Panc1 (cell line): ENCODE measurements at regions not wholly inside any gene's neighbourhood (a gene's known extent, or its start where the extent isn't known, plus 50 kb on each side); places are given as distances from the start of the nearest gene placed in this dataset.

Experiments used
- ATAC-seq: fragments of 200-7000 bp; cut with Tn5 transposase; 2 replicates; pipeline ENCODE4 v1.9.1; 2020; ENCODE audit warnings: mild to moderate bottlenecking, moderate library complexity
- BruUV-seq: library from RNA; stranded (reverse); fragments of 400-500 nt; replicated peaks from 2 replicates; lab custom pipeline; 2021; lab: Mats Ljungman, UMichigan
- CTCF ChIA-PET: fragments of 300-600 bp; sonication (Branson Sonifier 250); formaldehyde crosslinking; loops from one replicate; lab custom pipeline; 2022; ENCODE audit warnings: antibody characterized with exemption; lab: Charles Lee
- POLR2A ChIA-PET: fragments of 300-600 bp; sonication (Branson Sonifier 250); formaldehyde crosslinking; loops from one replicate; lab custom pipeline; 2022; ENCODE audit warnings: antibody characterized with exemption; lab: Charles Lee
- DNase-seq: peaks from one replicate; pipeline ENCODE4 v3.0.0-alpha.2; 2010; ENCODE audit warnings: low read depth, low spot score
- H3K27ac ChIP-seq: 2 replicates; pipeline ENCODE4 v1.5.1; 2011; ENCODE audit warnings: mild to moderate bottlenecking, low read length, inconsistent platforms
- H3K27me3 ChIP-seq: fragments of 200-500 bp; sonication (Bioruptor generic); 2 replicates; pipeline ENCODE4 v1.6.0; 2014; ENCODE audit warnings: low read length, inconsistent platforms; ENCODE audit not compliant: control insufficient read depth, insufficient read depth
- H3K36me3 ChIP-seq: fragments of 200-500 bp; sonication (Bioruptor generic); 2 replicates; pipeline ENCODE4 v1.5.1; 2014; ENCODE audit warnings: inconsistent platforms, mild to moderate bottlenecking, low read length, moderate library complexity; ENCODE audit not compliant: control insufficient read depth, insufficient read depth
- H3K4me1 ChIP-seq: 2 replicates; pipeline ENCODE4 v1.5.1; 2011; ENCODE audit warnings: inconsistent platforms, mild to moderate bottlenecking, low read length, moderate library complexity; ENCODE audit not compliant: control insufficient read depth, insufficient read depth
- H3K4me3 ChIP-seq, 2 experiments: 2 replicates each; pipeline ENCODE4 v1.5.1; 2011 to 2012; ENCODE audit warnings: low read depth in 2 of 2, low read length in 2 of 2, mild to moderate bottlenecking in 2 of 2, inconsistent platforms in 1 of 2, moderate library complexity in 1 of 2
- H3K9me3 ChIP-seq: fragments of 200-500 bp; sonication (Bioruptor generic); 2 replicates; pipeline ENCODE4 v1.5.1; 2014; ENCODE audit warnings: low read depth, mild to moderate bottlenecking, inconsistent platforms, low read length, moderate library complexity; ENCODE audit not compliant: control insufficient read depth, insufficient read depth
- CTCF ChIP-seq: fragments of 450-650 bp; IDR thresholded peaks from 2 replicates; pipeline ENCODE4 v1.5.1; 2017; ENCODE audit warnings: mild to moderate bottlenecking
- POLR2AphosphoS5 ChIP-seq: IDR thresholded peaks from 2 replicates; pipeline ENCODE4 v1.6.1; 2012; ENCODE audit warnings: mild to moderate bottlenecking, low read depth, low read length, moderate library complexity
- SIN3A ChIP-seq: IDR thresholded peaks from 2 replicates; pipeline ENCODE4 v1.6.1; 2012; ENCODE audit warnings: low read depth, mild to moderate bottlenecking, low read length, moderate library complexity, borderline replicate concordance; ENCODE audit not compliant: insufficient read depth
- TCF7L2 ChIP-seq: IDR thresholded peaks from 2 replicates; pipeline ENCODE4 v1.6.1; 2011; ENCODE audit warnings: mild to moderate bottlenecking, low read depth, low read length, inconsistent platforms
- in situ Hi-C: cut with HindIII; loops from 2 replicates; pipeline ENCODE4 v1.10.0; 2016; ENCODE audit warnings: low sequenced_read_pairs, low pct_unique_long_range_greater_than_20kb
- intact Hi-C: fragments of 100-400 bp; cut with micrococcal nuclease; formaldehyde crosslinking; loops from one replicate; pipeline ENCODE4 v1.10.0; 2022; ENCODE audit not compliant: unreplicated experiment
- TF ChIP-seq, protein P1 (sequence below), 2 experiments: IDR thresholded peaks; 2 replicates each; pipeline ENCODE4 v1.6.1; 2011 to 2012; ENCODE audit warnings: low read depth in 2 of 2, control low read depth in 1 of 2, low read length in 1 of 2, mild to moderate bottlenecking in 1 of 2, moderate library complexity in 1 of 2; ENCODE audit not compliant: insufficient read depth in 1 of 2

DNA sequence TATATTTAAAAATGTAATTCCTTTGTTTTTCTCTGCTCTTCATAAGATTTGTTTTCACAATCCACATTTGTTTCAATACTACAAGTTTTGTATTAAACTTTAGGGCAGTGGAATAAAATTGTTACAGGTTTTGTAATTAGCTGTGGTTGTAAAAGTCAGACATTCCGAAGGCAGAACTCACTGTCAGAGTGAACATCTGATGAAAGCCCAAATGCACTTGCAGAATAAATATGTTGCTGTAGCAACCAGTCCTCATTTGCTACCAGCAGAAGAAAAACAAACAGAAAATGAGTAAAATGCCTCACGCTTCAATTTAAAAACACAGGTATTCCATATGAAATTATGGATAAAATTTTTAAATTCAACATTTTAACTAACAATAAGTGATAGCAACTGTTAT lies 740.1 kb upstream of the FAM174A start:
- BruUV-seq: no TSS peak
- intact Hi-C loops (no loop called here), in situ Hi-C loops (no loop called here)
- DNase-seq (no peak), ATAC-seq (no peak)
- no peak for TF ChIP-seq TCF7L2
- TF ChIP-seq, protein P1, sequence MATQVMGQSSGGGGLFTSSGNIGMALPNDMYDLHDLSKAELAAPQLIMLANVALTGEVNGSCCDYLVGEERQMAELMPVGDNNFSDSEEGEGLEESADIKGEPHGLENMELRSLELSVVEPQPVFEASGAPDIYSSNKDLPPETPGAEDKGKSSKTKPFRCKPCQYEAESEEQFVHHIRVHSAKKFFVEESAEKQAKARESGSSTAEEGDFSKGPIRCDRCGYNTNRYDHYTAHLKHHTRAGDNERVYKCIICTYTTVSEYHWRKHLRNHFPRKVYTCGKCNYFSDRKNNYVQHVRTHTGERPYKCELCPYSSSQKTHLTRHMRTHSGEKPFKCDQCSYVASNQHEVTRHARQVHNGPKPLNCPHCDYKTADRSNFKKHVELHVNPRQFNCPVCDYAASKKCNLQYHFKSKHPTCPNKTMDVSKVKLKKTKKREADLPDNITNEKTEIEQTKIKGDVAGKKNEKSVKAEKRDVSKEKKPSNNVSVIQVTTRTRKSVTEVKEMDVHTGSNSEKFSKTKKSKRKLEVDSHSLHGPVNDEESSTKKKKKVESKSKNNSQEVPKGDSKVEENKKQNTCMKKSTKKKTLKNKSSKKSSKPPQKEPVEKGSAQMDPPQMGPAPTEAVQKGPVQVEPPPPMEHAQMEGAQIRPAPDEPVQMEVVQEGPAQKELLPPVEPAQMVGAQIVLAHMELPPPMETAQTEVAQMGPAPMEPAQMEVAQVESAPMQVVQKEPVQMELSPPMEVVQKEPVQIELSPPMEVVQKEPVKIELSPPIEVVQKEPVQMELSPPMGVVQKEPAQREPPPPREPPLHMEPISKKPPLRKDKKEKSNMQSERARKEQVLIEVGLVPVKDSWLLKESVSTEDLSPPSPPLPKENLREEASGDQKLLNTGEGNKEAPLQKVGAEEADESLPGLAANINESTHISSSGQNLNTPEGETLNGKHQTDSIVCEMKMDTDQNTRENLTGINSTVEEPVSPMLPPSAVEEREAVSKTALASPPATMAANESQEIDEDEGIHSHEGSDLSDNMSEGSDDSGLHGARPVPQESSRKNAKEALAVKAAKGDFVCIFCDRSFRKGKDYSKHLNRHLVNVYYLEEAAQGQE (IDR thresholded peaks at IDR 0.05; ENCODE audit: insufficient read depth in 1 of 2, low read depth in 2 of 2, low read length in 1 of 2): no peak
- TF ChIP-seq SIN3A: no peak
- no peak for TF ChIP-seq POLR2AphosphoS5
- no peak for TF ChIP-seq CTCF
- no peaks in the 10 kb centered on the region for H3K9me3 ChIP-seq
- ChIA-PET POLR2A (no interaction called here), CTCF (no interaction called here)
- H3K27ac ChIP-seq: no peak overlapping the region
- H3K36me3 ChIP-seq: no peaks in the 10 kb centered on the region
- H3K4me3 ChIP-seq: no peak overlapping the region
- no peaks in the 10 kb centered on the region for H3K4me1 ChIP-seq
- H3K27me3 ChIP-seq: no peaks in the 10 kb centered on the region

DNA sequence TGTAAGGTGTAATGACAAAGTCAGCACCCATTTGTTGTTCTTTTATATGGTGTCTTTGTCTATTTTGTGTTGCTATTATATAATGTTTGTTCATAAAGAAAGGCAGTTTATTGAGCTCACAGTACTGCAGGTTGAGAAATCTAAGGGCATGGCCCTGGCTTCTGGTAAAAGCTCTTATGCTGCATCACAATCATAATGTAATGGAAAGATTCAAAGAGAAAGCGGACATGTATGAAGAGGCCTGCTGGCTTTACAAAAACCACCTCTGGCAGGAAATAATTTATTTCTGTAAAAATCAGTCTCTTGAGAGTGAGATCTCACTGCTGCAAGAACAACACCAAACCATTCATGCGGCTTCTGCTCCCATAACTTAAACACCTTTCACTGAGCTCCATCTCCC lies 746.7 kb upstream of the FAM174A start:
- CTCF ChIA-PET: no interaction called here
- intact Hi-C loops: no loop called here
- POLR2A ChIA-PET: no interaction called here

More for the DNA sequence above, 746.7 kb upstream of the FAM174A start:
- no peak for TF ChIP-seq CTCF
- no peak for TF ChIP-seq SIN3A
- TF ChIP-seq, protein P1 (IDR thresholded peaks at IDR 0.05; ENCODE audit: insufficient read depth in 1 of 2, low read depth in 2 of 2, low read length in 1 of 2): no peak
- no peak for TF ChIP-seq POLR2AphosphoS5
- TF ChIP-seq TCF7L2: no peak
- in situ Hi-C loops: no loop called here
- no peak overlapping the region for H3K27ac ChIP-seq
- H3K4me3 ChIP-seq: no peak overlapping the region
- no peaks in the 10 kb centered on the region for H3K4me1 ChIP-seq
- no peak for ATAC-seq
- no TSS peak for BruUV-seq
- no peaks in the 10 kb centered on the region for H3K9me3 ChIP-seq
- no peaks in the 10 kb centered on the region for H3K36me3 ChIP-seq
- H3K27me3 ChIP-seq: no peaks in the 10 kb centered on the region
- DNase-seq: no peak
